GM18861 (cell line): ENCODE measurements at regions not wholly inside any gene's neighbourhood (a gene's known extent, or its start where the extent isn't known, plus 50 kb on each side); places are given as distances from the start of the nearest gene placed in this dataset.

Experiments used
- ATAC-seq: cut with Tn5 transposase; IDR thresholded peaks from one replicate; pipeline ENCODE4 v1.9.1; 2021; ENCODE audit not compliant: unreplicated experiment

GRCh38 chr10:111338805-111339204, 262.0 kb downstream of the ADRA2A start:
- peak; percentile 89 for ATAC-seq

- no peak for ATAC-seq
These were observed 268.0 kb downstream of the ADRA2A start for GRCh38 chr10:111344804-111345203.

GRCh38 chr10:111347386-111348013, 270.7 kb downstream of the ADRA2A start:
- no peak for ATAC-seq

- no peak for ATAC-seq
These were observed 271.2 kb downstream of the ADRA2A start for GRCh38 chr10:111348076-111348475.

- no peak for ATAC-seq
These were observed 278.0 kb downstream of the ADRA2A start for GRCh38 chr10:111354859-111355258.

GRCh38 chr10:111356571-111356970, 279.7 kb downstream of the ADRA2A start:
- no peak for ATAC-seq

- no peak for ATAC-seq
These were observed 281.0 kb downstream of the ADRA2A start for GRCh38 chr10:111357859-111358258.

GRCh38 chr10:111360260-111360925, 283.6 kb downstream of the ADRA2A start:
- peak; percentile 94 for ATAC-seq

GRCh38 chr10:111367531-111367930, 290.7 kb downstream of the ADRA2A start:
- ATAC-seq = no peak

- no peak for ATAC-seq
These were observed 293.3 kb downstream of the ADRA2A start for GRCh38 chr10:111370101-111370500.

GRCh38 chr10:111373696-111374095, 296.9 kb downstream of the ADRA2A start:
- ATAC-seq = no peak

- ATAC-seq = no peak
These were observed 302.8 kb downstream of the ADRA2A start for GRCh38 chr10:111379534-111380187.

- no peak for ATAC-seq
These were observed 307.7 kb downstream of the ADRA2A start for GRCh38 chr10:111384556-111384955.

- ATAC-seq = no peak
These were observed 314.2 kb downstream of the ADRA2A start for GRCh38 chr10:111390813-111391563.

- no peak for ATAC-seq
These were observed 315.3 kb downstream of the ADRA2A start for GRCh38 chr10:111392159-111392558.

GRCh38 chr10:111392910-111393309, 316.1 kb downstream of the ADRA2A start:
- ATAC-seq = no peak

- no peak for ATAC-seq
These were observed 333.9 kb downstream of the ADRA2A start for GRCh38 chr10:111410740-111411139.

GRCh38 chr10:111425459-111425858, 348.6 kb downstream of the ADRA2A start:
- no peak for ATAC-seq

GRCh38 chr10:111429288-111430028, 352.6 kb downstream of the ADRA2A start:
- no peak for ATAC-seq

- ATAC-seq = no peak
These were observed 353.2 kb downstream of the ADRA2A start for GRCh38 chr10:111430070-111430469.

- ATAC-seq = no peak
These were observed 355.8 kb downstream of the ADRA2A start for GRCh38 chr10:111432588-111432987.
